ENCODE measurements at regions not wholly inside any gene's neighbourhood (a gene's known extent, or its start where the extent isn't known, plus 50 kb on each side); places are given as distances from the start of the nearest gene placed in this dataset.

- H3K4me3 ChIP-seq = no peak overlapping the region
- intact Hi-C loops (cut with DNase I) = no loop called here
- H3K4me1 ChIP-seq (ENCODE audit: insufficient read depth) = no peaks in the 10 kb centered on the region
- no peak for DNase-seq
- H3K9me3 ChIP-seq = no peaks in the 10 kb centered on the region
- no peak overlapping the region for H3K27ac ChIP-seq
- no peaks in the 10 kb centered on the region for H3K36me3 ChIP-seq
- H3K27me3 ChIP-seq = no peaks in the 10 kb centered on the region
- 71 to 77% (median 72%) methylated on average over 8 of the region's 8 CpGs for WGBS, 3 donors
- no peak for TF ChIP-seq CTCF (IDR thresholded peaks at IDR 0.05)
- TF ChIP-seq POLR2A (IDR thresholded peaks at IDR 0.05) = no peak
- TF ChIP-seq EP300 (IDR thresholded peaks at IDR 0.05) = no peak
Measured at GRCh38 chr11:92702037-92702804, 267.2 kb upstream of the MTNR1B start.

GRCh38 chr11:92702805-92703448 is 266.5 kb upstream of the MTNR1B start:
- intact Hi-C loops (cut with DNase I) = no loop called here
- Histone ChIP-seq H3K27ac (no peak overlapping the region), H3K27me3 (no peaks in the 10 kb centered on the region), H3K4me3 (no peak overlapping the region), H3K36me3 (no peaks in the 10 kb centered on the region), H3K9me3 (no peaks in the 10 kb centered on the region), H3K4me1 (ENCODE audit: insufficient read depth) (no peaks in the 10 kb centered on the region)
- no peak for TF ChIP-seq CTCF (IDR thresholded peaks at IDR 0.05)
- no peak for TF ChIP-seq EP300 (IDR thresholded peaks at IDR 0.05)
- no peak for TF ChIP-seq POLR2A (IDR thresholded peaks at IDR 0.05)
- no peak for DNase-seq

- H3K27me3 ChIP-seq = no peaks in the 10 kb centered on the region
- no peak overlapping the region for H3K27ac ChIP-seq
- H3K4me1 ChIP-seq (ENCODE audit: insufficient read depth) = no peaks in the 10 kb centered on the region
- H3K36me3 ChIP-seq = no peaks in the 10 kb centered on the region
- no peak for DNase-seq
- 24 to 45% (median 25%) methylated on average over 3 of the region's 3 CpGs for WGBS, 3 donors
- H3K4me3 ChIP-seq = no peak overlapping the region
- intact Hi-C loops (cut with DNase I) = no loop called here
- H3K9me3 ChIP-seq = no peaks in the 10 kb centered on the region
- no peak for TF ChIP-seq EP300 (IDR thresholded peaks at IDR 0.05)
Measured at GRCh38 chr11:92703449-92703830, 266.0 kb upstream of the MTNR1B start.

GRCh38 chr11:92707173-92707619 is 262.3 kb upstream of the MTNR1B start:
- no peak overlapping the region for H3K27ac ChIP-seq
- no peak for DNase-seq
- no peaks in the 10 kb centered on the region for H3K27me3 ChIP-seq

More at GRCh38 chr11:92707173-92707619, 262.3 kb upstream of the MTNR1B start:
- intact Hi-C loops (cut with DNase I) = no loop called here
- no peak overlapping the region for H3K4me3 ChIP-seq
- H3K36me3 ChIP-seq = no peaks in the 10 kb centered on the region
- TF ChIP-seq CTCF (IDR thresholded peaks at IDR 0.05) (no peak), POLR2A (IDR thresholded peaks at IDR 0.05) (no peak), EP300 (IDR thresholded peaks at IDR 0.05) (no peak)
- no peaks in the 10 kb centered on the region for H3K9me3 ChIP-seq
- H3K4me1 ChIP-seq (ENCODE audit: insufficient read depth) = no peaks in the 10 kb centered on the region
- WGBS, 3 donors = 65 to 68% (median 66%) methylated on average over 3 of the region's 3 CpGs
